Panc1 (cell line): ENCODE measurements at regions not wholly inside any gene's neighbourhood (a gene's known extent, or its start where the extent isn't known, plus 50 kb on each side); places are given as distances from the start of the nearest gene placed in this dataset.

Experiments used
- ATAC-seq: fragments of 200-7000 bp; cut with Tn5 transposase; 2 replicates; pipeline ENCODE4 v1.9.1; 2020; ENCODE audit warnings: mild to moderate bottlenecking, moderate library complexity
- BruUV-seq: library from RNA; stranded (reverse); fragments of 400-500 nt; replicated peaks from 2 replicates; lab custom pipeline; 2021; lab: Mats Ljungman, UMichigan
- CTCF ChIA-PET: fragments of 300-600 bp; sonication (Branson Sonifier 250); formaldehyde crosslinking; loops from one replicate; lab custom pipeline; 2022; ENCODE audit warnings: antibody characterized with exemption; lab: Charles Lee
- POLR2A ChIA-PET: fragments of 300-600 bp; sonication (Branson Sonifier 250); formaldehyde crosslinking; loops from one replicate; lab custom pipeline; 2022; ENCODE audit warnings: antibody characterized with exemption; lab: Charles Lee
- DNase-seq: peaks from one replicate; pipeline ENCODE4 v3.0.0-alpha.2; 2010; ENCODE audit warnings: low read depth, low spot score
- H3K27ac ChIP-seq: 2 replicates; pipeline ENCODE4 v1.5.1; 2011; ENCODE audit warnings: mild to moderate bottlenecking, low read length, inconsistent platforms
- H3K27me3 ChIP-seq: fragments of 200-500 bp; sonication (Bioruptor generic); 2 replicates; pipeline ENCODE4 v1.6.0; 2014; ENCODE audit warnings: low read length, inconsistent platforms; ENCODE audit not compliant: control insufficient read depth, insufficient read depth
- H3K36me3 ChIP-seq: fragments of 200-500 bp; sonication (Bioruptor generic); 2 replicates; pipeline ENCODE4 v1.5.1; 2014; ENCODE audit warnings: inconsistent platforms, mild to moderate bottlenecking, low read length, moderate library complexity; ENCODE audit not compliant: control insufficient read depth, insufficient read depth
- H3K4me1 ChIP-seq: 2 replicates; pipeline ENCODE4 v1.5.1; 2011; ENCODE audit warnings: inconsistent platforms, mild to moderate bottlenecking, low read length, moderate library complexity; ENCODE audit not compliant: control insufficient read depth, insufficient read depth
- H3K4me3 ChIP-seq, 2 experiments: 2 replicates each; pipeline ENCODE4 v1.5.1; 2011 to 2012; ENCODE audit warnings: low read depth in 2 of 2, low read length in 2 of 2, mild to moderate bottlenecking in 2 of 2, inconsistent platforms in 1 of 2, moderate library complexity in 1 of 2
- H3K9me3 ChIP-seq: fragments of 200-500 bp; sonication (Bioruptor generic); 2 replicates; pipeline ENCODE4 v1.5.1; 2014; ENCODE audit warnings: low read depth, mild to moderate bottlenecking, inconsistent platforms, low read length, moderate library complexity; ENCODE audit not compliant: control insufficient read depth, insufficient read depth
- CTCF ChIP-seq: fragments of 450-650 bp; IDR thresholded peaks from 2 replicates; pipeline ENCODE4 v1.5.1; 2017; ENCODE audit warnings: mild to moderate bottlenecking
- POLR2AphosphoS5 ChIP-seq: IDR thresholded peaks from 2 replicates; pipeline ENCODE4 v1.6.1; 2012; ENCODE audit warnings: mild to moderate bottlenecking, low read depth, low read length, moderate library complexity
- REST ChIP-seq, 2 experiments: IDR thresholded peaks; 2 replicates each; pipeline ENCODE4 v1.6.1; 2011 to 2012; ENCODE audit warnings: low read depth in 2 of 2, control low read depth in 1 of 2, low read length in 1 of 2, mild to moderate bottlenecking in 1 of 2, moderate library complexity in 1 of 2; ENCODE audit not compliant: insufficient read depth in 1 of 2
- SIN3A ChIP-seq: IDR thresholded peaks from 2 replicates; pipeline ENCODE4 v1.6.1; 2012; ENCODE audit warnings: low read depth, mild to moderate bottlenecking, low read length, moderate library complexity, borderline replicate concordance; ENCODE audit not compliant: insufficient read depth
- TCF7L2 ChIP-seq: IDR thresholded peaks from 2 replicates; pipeline ENCODE4 v1.6.1; 2011; ENCODE audit warnings: mild to moderate bottlenecking, low read depth, low read length, inconsistent platforms
- in situ Hi-C: cut with HindIII; loops from 2 replicates; pipeline ENCODE4 v1.10.0; 2016; ENCODE audit warnings: low sequenced_read_pairs, low pct_unique_long_range_greater_than_20kb
- intact Hi-C: fragments of 100-400 bp; cut with micrococcal nuclease; formaldehyde crosslinking; loops from one replicate; pipeline ENCODE4 v1.10.0; 2022; ENCODE audit not compliant: unreplicated experiment

- DNase-seq = no peak
- no peak for TF ChIP-seq TCF7L2
- no peak for TF ChIP-seq SIN3A
- no peak for TF ChIP-seq POLR2AphosphoS5
- TF ChIP-seq CTCF = no peak
- no peak for TF ChIP-seq REST (IDR thresholded peaks at IDR 0.05; ENCODE audit: insufficient read depth in 1 of 2, low read depth in 2 of 2, low read length in 1 of 2)
- H3K36me3 ChIP-seq = no peaks in the 10 kb centered on the region
- H3K27ac ChIP-seq = no peak overlapping the region
- ChIA-PET CTCF (no interaction called here), POLR2A (no interaction called here)
- BruUV-seq = no TSS peak
- no peak overlapping the region for H3K4me3 ChIP-seq
- H3K9me3 ChIP-seq = no peaks in the 10 kb centered on the region
- H3K27me3 ChIP-seq = no peaks in the 10 kb centered on the region
- in situ Hi-C loops (no loop called here), intact Hi-C loops (no loop called here)
- no peak for ATAC-seq
- no peaks in the 10 kb centered on the region for H3K4me1 ChIP-seq
Observed at GRCh38 chr1:22287946-22288520, 145.1 kb upstream of the WNT4 start.

- intact Hi-C loops (no loop called here), in situ Hi-C loops (no loop called here)
- ChIA-PET CTCF (no interaction called here), POLR2A (no interaction called here)
- no peak for TF ChIP-seq REST (IDR thresholded peaks at IDR 0.05; ENCODE audit: insufficient read depth in 1 of 2, low read depth in 2 of 2, low read length in 1 of 2)
- no peak for TF ChIP-seq TCF7L2
- no peak for TF ChIP-seq POLR2AphosphoS5
- no peak for TF ChIP-seq CTCF
- no peak for TF ChIP-seq SIN3A
- ATAC-seq = no peak
- H3K36me3 ChIP-seq = no peaks in the 10 kb centered on the region
- no TSS peak for BruUV-seq
- no peaks in the 10 kb centered on the region for H3K27me3 ChIP-seq
- H3K9me3 ChIP-seq = no peaks in the 10 kb centered on the region
- no peaks in the 10 kb centered on the region for H3K4me1 ChIP-seq
- no peak overlapping the region for H3K27ac ChIP-seq
- H3K4me3 ChIP-seq = no peak overlapping the region
- no peak for DNase-seq
Observed at GRCh38 chr1:22288593-22289241, 145.8 kb upstream of the WNT4 start.
